Adrenal gland (tissue), 9 donors: ENCODE measurements at regions not wholly inside any gene's neighbourhood (a gene's known extent, or its start where the extent isn't known, plus 50 kb on each side); places are given as distances from the start of the nearest gene placed in this dataset.

Experiments used
- DNase-seq, 7 donors: peaks; one replicate each; pipeline ENCODE4 v3.0.0-alpha.2; 2019 to 2020
- H3K27ac ChIP-seq, 5 donors: fragments of 200-600 bp; sonication (generic) in 4 of 5; 1 replicate in 3 of 5; 2 replicates in 2 of 5; pipeline versions ENCODE4 v1.5.1 to v1.8.0; 2016 to 2020; ENCODE audit warnings: mild to moderate bottlenecking in 1 of 5
- H3K27me3 ChIP-seq: fragments of 200-600 bp; 2 replicates; pipeline ENCODE4 v1.8.0; 2021
- H3K36me3 ChIP-seq, 2 donors: fragments of 200-600 bp; replicated peaks in 1 of 2; 1 replicate in 1 of 2; 2 replicates in 1 of 2; pipeline versions ENCODE4 v1.5.1 to v1.8.0; 2018 to 2022
- H3K4me1 ChIP-seq, 2 donors: fragments of 200-600 bp; replicated peaks in 1 of 2; 1 replicate in 1 of 2; 2 replicates in 1 of 2; pipeline versions ENCODE4 v1.5.1 to v1.8.0; 2018 to 2021
- H3K4me3 ChIP-seq, 4 donors: fragments of 200-600 bp; sonication (generic) in 3 of 4; one replicate each; pipeline ENCODE4 v1.5.1; 2016 to 2018
- H3K9me3 ChIP-seq, 3 donors: fragments of 200-600 bp; sonication (generic) in 1 of 3; replicated peaks in 1 of 3; 1 replicate in 2 of 3; 2 replicates in 1 of 3; pipeline versions ENCODE4 v1.5.1 to v1.8.0; 2016 to 2021
- POLR2A ChIP-seq, 2 donors: fragments of 450-650 bp; IDR thresholded peaks; one replicate each; pipeline ENCODE4 v1.6.1; 2017; ENCODE audit warnings: antibody characterized with exemption in 2 of 2, mild to moderate bottlenecking in 2 of 2, moderate library complexity in 1 of 2
- WGBS, 4 donors: extraction: QIAGEN DNeasy Blood & Tissue Kit in 2 of 4; methylation state at CpG; one replicate each; pipeline versions ENCODE4 v1.1.5 to v1.1.7; 2013 to 2017; 5-methylcytosine and 5-hydroxymethylcytosine counted together
- intact Hi-C, 2 donors: fragments of 100-400 bp; cut with DNase I; formaldehyde crosslinking; loops; one replicate each; pipeline versions ENCODE4 v1.14.1 to v1.15.0; 2022 to 2023
- TF ChIP-seq, protein P1 (sequence below), 6 experiments: fragments of 450-650 bp in 4 of 6; fragments of 200-600 bp in 2 of 6; sonication (generic) in 1 of 6; IDR thresholded peaks; 1 replicate in 5 of 6; 2 replicates in 1 of 6; pipeline versions ENCODE4 v1.5.1 to v1.8.0; 2016 to 2021; ENCODE audit warnings: antibody characterized with exemption in 6 of 6, mild to moderate bottlenecking in 2 of 6, moderate library complexity in 1 of 6
- donor health status: healthy with polysubstance abuse.
- donor health status: Bipolar disorder and iron deficiency.
- donor health status: DM: yes; HTN: yes; CAD: no.
- donor health status: DM: no; HTN: no; CAD: no.
- donor health status: DM: no; HTN: no; CAD: no.

DNA sequence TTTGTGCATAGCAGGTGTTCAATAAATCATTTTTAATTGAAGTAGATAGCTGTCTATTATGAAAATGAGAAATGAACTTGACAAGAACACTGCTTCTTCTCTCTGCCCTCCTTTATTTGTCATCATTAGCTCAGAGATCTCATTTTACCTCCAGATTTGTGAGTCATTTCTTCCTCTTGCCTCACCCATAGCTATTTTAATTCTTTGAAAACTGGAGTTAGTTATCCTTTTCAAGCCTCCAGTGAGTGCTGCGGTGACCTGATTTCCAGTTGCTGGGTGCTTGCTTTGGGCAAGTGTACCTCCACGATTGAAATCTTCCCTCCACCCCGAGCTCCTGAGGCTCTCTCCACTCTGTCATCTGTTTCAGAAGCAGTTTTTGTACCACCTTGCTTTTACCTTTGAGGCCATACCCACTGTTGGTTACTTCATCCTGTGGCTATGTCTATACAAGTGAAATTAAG is 114.6 kb downstream of the NFKBIZ start:
- H3K27me3 ChIP-seq = no peaks in the 10 kb centered on the region
- 76 to 83% (median 77%) methylated on average over 3 of the region's 3 CpGs for WGBS, 4 donors
- no peaks in the 10 kb centered on the region for H3K36me3 ChIP-seq
- no peaks in the 10 kb centered on the region for H3K4me1 ChIP-seq
- TF ChIP-seq, protein P1, sequence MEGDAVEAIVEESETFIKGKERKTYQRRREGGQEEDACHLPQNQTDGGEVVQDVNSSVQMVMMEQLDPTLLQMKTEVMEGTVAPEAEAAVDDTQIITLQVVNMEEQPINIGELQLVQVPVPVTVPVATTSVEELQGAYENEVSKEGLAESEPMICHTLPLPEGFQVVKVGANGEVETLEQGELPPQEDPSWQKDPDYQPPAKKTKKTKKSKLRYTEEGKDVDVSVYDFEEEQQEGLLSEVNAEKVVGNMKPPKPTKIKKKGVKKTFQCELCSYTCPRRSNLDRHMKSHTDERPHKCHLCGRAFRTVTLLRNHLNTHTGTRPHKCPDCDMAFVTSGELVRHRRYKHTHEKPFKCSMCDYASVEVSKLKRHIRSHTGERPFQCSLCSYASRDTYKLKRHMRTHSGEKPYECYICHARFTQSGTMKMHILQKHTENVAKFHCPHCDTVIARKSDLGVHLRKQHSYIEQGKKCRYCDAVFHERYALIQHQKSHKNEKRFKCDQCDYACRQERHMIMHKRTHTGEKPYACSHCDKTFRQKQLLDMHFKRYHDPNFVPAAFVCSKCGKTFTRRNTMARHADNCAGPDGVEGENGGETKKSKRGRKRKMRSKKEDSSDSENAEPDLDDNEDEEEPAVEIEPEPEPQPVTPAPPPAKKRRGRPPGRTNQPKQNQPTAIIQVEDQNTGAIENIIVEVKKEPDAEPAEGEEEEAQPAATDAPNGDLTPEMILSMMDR (IDR thresholded peaks at IDR 0.05) = no peak
- no peak for TF ChIP-seq POLR2A (IDR thresholded peaks at IDR 0.05)
- no peak for DNase-seq
- intact Hi-C loops = no loop called here
- no peak overlapping the region for H3K27ac ChIP-seq
- H3K9me3 ChIP-seq = no peaks in the 10 kb centered on the region
- H3K4me3 ChIP-seq = no peak overlapping the region

DNA sequence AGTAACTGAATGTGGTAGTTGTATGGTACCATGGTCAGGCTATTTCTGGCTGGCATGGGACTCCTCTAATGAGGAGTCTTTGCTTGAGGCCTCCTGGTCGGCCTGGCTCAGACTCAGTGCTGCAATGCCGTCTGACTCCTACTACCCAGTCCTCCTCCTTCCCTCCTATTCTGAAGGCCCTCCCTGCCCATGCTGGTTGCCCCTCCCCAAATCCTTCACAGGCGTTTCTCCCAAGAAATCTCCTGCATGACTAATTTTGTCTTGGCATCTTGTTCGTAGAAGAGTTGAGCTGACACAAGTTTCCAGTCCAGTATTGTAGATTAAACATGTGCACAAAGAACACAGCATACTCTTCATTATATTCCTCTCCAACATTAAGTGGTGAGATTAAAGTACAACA is 115.5 kb downstream of the NFKBIZ start:
- no peaks in the 10 kb centered on the region for H3K4me1 ChIP-seq
- H3K4me3 ChIP-seq = no peak overlapping the region
- intact Hi-C loops = no loop called here
- TF ChIP-seq, protein P1 (IDR thresholded peaks at IDR 0.05) = no peak
- no peak for TF ChIP-seq POLR2A (IDR thresholded peaks at IDR 0.05)
- no peaks in the 10 kb centered on the region for H3K9me3 ChIP-seq
- H3K36me3 ChIP-seq = no peaks in the 10 kb centered on the region
- WGBS, 4 donors = 60 to 68% (median 62%) methylated on average over 4 of the region's 4 CpGs
- no peak for DNase-seq
- H3K27me3 ChIP-seq = no peaks in the 10 kb centered on the region
- H3K27ac ChIP-seq = no peak overlapping the region

DNA sequence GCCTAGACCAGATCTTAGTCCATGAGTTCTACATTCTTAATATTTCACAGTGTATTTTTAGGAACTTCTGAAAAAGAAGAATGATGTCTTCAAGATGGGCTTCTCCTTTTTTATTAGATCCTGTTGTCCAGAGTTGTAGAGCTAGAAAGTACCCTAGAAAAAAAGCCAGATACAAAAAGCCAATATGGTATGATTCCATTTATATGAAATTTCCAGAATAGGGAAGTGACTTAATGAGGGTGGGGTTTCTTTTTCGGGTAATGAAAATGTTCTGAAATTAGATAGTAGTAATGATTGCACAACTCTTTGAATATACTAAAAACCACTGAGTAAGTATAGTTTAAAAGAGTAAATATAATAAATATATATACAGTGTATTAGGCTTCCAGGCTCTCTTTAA is 116.9 kb downstream of the NFKBIZ start:
- H3K27ac ChIP-seq = no peak overlapping the region
- TF ChIP-seq, protein P1 (IDR thresholded peaks at IDR 0.05) = no peak
- no peak for TF ChIP-seq POLR2A (IDR thresholded peaks at IDR 0.05)
- H3K36me3 ChIP-seq = no peaks in the 10 kb centered on the region
- no peaks in the 10 kb centered on the region for H3K9me3 ChIP-seq
- WGBS, 4 donors = 52 to 66% (median 57%) methylated on average over 1 of the region's 1 CpG
- H3K27me3 ChIP-seq = no peaks in the 10 kb centered on the region
- H3K4me1 ChIP-seq = no peaks in the 10 kb centered on the region
- no peak for DNase-seq
- intact Hi-C loops = no loop called here
- H3K4me3 ChIP-seq = no peak overlapping the region

DNA sequence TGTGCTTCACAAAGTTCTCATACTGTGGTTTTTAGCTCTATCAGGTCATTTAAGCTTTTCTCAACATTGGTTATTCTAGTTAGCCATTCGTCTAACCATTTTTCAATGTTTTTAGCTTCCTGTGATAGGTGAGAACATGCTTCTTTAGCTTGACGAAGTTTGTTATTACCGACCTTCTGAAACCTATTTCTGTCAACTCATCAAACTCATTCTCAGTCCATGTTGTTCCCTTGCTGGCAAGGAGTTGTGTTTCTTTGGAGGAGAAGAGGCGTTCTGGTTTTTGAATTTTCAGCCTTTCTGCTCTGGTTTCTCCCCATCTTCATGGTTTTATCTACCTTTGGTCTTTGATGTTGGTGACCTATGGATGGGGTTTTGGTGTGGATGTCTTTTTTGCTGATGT is 120.9 kb downstream of the NFKBIZ start:
- Histone ChIP-seq H3K27ac (no peak overlapping the region), H3K9me3 (no peaks in the 10 kb centered on the region), H3K4me1 (no peaks in the 10 kb centered on the region), H3K27me3 (no peaks in the 10 kb centered on the region), H3K4me3 (no peak overlapping the region), H3K36me3 (no peaks in the 10 kb centered on the region)
- 77 to 83% (median 79%) methylated on average over 4 of the region's 4 CpGs for whole genome bisulfite sequencing, 4 donors
- intact Hi-C loops = no loop called here
- no peak for DNase-seq
- no peak for TF ChIP-seq POLR2A (IDR thresholded peaks at IDR 0.05)
- TF ChIP-seq, protein P1 (IDR thresholded peaks at IDR 0.05) = no peak
